GM19455 (cell line): ENCODE measurements at regions not wholly inside any gene's neighbourhood (a gene's known extent, or its start where the extent isn't known, plus 50 kb on each side); places are given as distances from the start of the nearest gene placed in this dataset.

Experiments
- ATAC-seq: cut with Tn5 transposase; IDR thresholded peaks from one replicate; pipeline ENCODE4 v1.9.1; 2021; ENCODE audit not compliant: unreplicated experiment

DNA sequence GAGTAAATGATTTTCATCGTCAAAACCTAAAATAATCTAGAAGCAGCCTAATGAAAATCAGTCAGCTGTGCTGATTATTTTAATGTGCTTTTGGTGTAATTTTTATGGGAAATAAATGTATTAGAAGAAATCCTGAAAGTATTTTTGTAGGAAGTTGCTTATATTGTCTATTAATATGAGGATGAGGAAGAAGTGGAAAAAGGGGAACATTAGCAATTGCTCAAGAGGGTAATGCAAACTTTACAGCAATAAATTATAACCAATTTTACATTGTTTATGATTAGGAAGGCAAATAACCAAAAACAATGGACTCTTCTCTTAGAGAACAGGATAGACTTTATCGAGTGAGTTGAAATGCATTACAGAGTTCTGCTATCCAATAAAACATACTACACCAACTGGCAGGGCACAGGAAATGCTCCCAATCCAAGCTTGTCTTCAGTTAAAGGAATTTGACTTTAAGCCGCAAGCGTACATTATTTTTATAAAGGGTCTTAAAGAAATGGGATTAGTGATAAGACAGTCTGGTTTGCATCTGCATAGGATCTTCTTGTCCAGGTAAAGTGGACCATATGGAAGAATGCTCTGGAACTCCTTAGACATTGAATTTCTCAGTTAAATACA is 374.8 kb downstream of the PDGFC start:
- no peak for ATAC-seq

GRCh38 chr4:156596026-156596425 is 375.6 kb downstream of the PDGFC start:
- no peak for ATAC-seq

DNA sequence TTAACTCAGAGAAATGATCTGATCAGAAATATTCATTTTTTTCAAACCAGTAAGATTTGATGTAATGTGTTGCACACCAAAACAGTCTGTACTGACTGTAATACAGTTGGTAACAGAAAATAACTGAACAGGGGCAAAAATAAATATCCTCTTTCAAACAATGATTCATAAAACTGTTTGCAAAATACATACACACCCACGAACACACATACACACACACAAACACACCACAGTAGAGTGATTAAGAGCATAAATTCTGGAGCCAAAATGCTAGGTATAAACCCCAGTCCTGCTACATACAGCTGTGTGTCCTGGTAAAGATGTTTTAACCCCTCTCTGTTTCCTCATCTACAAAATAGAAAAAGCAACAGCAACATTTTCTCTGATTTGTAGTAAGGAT is 376.6 kb downstream of the PDGFC start:
- no peak for ATAC-seq

- no peak for ATAC-seq
Observed at GRCh38 chr4:156594624-156595023, 377.0 kb downstream of the PDGFC start.

DNA sequence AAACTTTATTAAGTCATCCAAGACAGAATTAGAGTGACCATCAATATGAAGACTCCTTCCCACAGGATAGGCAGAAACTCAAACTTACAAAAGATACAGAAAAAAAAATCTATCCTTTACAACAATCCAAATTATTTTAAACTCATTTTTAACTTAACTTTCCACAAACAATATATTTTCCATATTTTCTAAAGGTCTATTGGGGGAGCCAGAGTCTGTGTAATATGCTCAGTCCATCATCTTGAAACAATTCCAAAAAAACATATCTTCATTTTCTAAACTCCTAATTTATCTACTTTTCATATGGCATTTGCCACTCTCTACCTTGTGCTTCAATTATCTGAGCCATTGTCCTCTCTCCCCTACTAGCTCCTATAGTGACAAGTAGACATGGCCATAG is 378.1 kb downstream of the PDGFC start:
- no peak for ATAC-seq

- no peak for ATAC-seq
Observed at GRCh38 chr4:156591679-156592078, 379.9 kb downstream of the PDGFC start.

- ATAC-seq: no peak
Observed at GRCh38 chr4:156584100-156584499, 387.5 kb downstream of the PDGFC start.

DNA sequence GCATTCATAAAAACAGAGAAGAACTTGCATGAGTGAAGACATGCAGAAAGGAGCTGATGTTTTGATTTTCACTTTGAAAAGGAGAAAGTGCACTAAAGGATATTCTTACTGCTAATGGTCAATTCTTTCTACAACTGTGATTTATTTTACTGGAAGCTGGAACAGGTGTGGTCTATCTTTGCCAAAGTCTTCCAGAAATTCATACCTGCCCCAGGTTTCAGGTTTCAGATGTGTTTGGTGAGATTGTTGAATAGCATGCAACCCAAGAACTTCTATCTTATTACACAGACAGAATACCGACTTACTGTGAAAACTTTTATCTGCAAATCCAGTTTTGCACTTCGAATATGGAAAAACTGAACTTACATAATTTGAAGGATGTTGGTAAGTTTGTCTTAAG is 388.3 kb downstream of the PDGFC start:
- ATAC-seq: no peak

- ATAC-seq: no peak
Observed at GRCh38 chr4:156581282-156582063, 390.1 kb downstream of the PDGFC start.

DNA sequence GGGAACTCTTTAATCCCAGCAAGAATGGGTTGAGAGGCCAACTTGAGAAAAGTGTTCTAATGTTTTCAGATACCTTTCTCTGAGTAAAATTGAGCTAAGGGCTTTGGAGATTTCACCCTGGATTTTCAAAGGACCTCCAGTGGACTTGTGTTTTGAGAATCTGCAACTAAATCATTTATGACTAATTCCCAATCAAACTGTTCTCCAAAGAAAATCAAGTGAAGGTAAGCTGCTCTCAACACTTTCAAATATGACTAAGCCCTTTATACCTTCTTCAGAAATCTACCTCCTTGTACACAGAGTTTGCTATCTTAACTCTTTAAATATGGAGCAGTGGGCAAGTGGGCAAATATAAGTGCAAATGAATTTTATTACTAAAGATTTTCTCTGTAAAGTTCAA is 392.9 kb downstream of the PDGFC start:
- ATAC-seq: no peak

DNA sequence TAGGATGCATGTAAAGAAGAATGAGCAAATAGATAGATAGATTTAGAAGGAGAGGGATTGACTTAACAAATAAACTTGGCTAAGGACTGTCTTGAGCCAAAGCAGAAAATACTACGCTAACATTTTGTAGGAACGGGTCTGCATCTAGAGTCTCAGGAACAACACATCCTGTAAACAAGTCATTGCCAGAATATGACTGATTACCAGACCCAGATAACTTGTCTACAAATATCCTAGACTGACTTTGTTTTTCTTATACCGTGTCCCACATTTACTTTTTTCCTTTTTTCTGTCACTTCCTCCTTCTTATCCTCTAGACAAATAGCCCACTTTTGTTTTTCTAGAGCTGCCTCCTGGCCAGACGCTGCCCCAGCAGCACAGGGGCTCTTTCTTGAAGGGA is 393.6 kb downstream of the PDGFC start:
- no peak for ATAC-seq

GRCh38 chr4:156576946-156577345 is 394.7 kb downstream of the PDGFC start:
- no peak for ATAC-seq

DNA sequence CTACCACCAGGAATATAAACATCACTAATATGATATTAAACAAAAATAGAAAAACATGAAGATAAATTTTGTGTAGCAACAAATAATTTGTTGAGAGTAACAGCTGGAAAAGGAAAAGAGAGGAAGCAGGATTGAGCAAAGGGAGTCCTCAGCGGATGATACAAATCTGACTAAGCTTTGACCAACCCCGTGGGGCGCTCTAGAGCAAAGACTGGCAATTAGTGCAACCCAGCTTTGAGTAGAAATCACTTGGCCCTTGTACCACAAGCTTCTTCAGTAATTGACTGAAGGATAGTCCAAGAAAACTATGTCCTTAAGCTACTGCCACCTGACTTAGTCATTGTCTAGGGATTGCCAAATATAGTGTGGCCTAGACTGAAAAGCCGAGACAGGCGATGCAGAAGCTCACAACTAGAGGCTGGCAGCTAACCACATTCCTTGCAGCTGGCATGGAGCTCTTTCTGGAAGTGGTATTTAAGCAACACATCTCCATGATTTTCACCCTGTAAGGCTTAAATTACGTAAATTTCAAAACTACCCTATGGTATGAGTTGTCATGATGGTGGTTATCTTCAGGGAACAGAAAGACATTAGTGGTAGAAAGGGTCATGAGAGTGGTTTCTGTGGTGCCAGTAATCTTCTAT is 396.0 kb downstream of the PDGFC start:
- no peak for ATAC-seq

- no peak for ATAC-seq
Observed at GRCh38 chr4:156571146-156571545, 400.5 kb downstream of the PDGFC start.

DNA sequence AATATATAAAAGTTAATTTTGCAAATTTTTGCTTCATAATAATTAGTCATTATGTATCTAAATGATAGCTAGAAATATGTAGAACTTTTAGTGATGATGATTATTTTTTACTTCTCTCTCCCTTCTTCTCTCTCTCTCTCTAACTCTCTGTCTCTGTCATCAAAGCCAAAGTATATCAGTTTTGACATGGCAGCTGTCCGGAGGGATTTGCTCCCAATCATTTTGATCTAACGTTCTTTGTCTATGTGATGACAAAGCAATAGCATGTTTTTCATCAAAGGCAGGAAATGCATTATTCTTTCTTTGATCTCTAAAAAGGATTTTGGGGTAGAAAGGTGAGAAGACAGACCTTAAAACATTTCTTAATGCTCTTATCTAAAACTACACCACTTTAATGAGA is 402.1 kb downstream of the PDGFC start:
- ATAC-seq: no peak

DNA sequence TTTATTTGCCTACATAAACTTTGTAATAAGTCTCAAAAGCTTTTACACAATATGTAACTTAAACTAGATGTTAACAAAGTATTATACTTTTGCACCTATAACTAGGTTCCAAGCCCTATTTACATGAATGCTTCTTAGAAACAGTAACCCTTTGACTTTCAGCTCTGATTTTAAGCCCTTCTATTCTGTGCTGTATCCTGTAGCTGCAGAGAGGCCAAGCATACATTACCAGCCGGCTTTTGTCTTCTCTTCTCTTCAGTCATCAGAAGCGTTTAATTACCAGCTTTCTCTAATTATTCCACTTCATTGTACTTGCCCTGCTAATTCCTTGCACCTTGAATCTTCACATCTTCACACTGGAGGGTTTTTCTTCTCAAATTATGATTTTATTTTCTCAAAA is 403.1 kb downstream of the PDGFC start:
- no peak for ATAC-seq

GRCh38 chr4:156568041-156568440 is 403.6 kb downstream of the PDGFC start:
- ATAC-seq: no peak

DNA sequence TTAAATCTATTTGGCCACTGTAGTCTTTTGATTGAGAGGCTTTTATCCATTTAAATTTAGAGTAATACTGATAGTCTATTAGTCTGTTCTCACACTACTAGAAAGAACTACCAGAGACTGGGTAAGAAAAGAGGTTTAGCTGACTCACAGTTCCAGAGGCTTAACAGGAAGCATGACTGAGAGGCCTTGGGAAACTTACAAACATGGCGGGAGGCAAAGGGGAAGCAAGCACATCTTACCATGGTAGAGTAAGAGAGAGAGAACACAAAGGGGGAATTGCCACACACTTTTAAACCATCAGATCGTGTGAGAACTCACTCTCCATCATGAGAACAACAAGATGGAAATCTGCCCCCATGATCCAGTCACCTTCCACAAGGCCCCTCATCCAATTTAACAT is 410.9 kb downstream of the PDGFC start:
- ATAC-seq: no peak

- ATAC-seq: no peak
Observed at GRCh38 chr4:156559346-156559745, 412.3 kb downstream of the PDGFC start.

- no peak for ATAC-seq
Observed at GRCh38 chr4:156558373-156559025, 413.1 kb downstream of the PDGFC start.

GRCh38 chr4:156557920-156558319 is 413.7 kb downstream of the PDGFC start:
- no peak for ATAC-seq

DNA sequence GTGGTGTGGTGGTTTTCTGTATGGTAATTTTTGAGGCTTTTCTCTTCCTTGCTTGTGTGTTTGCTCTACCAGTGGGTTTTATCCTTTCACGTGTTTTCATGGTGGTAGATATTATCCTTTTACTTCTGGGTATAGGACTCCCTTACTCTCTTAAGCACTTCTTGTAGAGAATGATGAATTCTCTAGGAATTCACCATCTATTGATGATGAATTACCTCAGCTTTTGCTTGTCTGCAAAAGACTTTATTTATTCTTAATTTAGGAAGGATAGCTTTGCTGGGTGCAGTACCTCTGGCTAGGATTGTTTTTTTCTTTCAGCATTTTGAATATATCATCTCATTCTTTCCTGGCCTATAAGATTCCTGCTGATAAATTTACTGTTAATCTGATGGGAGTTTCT is 415.3 kb downstream of the PDGFC start:
- no peak for ATAC-seq
